ENCODE measurements at regions not wholly inside any gene's neighbourhood (a gene's known extent, or its start where the extent isn't known, plus 50 kb on each side); places are given as distances from the start of the nearest gene placed in this dataset.

DNA sequence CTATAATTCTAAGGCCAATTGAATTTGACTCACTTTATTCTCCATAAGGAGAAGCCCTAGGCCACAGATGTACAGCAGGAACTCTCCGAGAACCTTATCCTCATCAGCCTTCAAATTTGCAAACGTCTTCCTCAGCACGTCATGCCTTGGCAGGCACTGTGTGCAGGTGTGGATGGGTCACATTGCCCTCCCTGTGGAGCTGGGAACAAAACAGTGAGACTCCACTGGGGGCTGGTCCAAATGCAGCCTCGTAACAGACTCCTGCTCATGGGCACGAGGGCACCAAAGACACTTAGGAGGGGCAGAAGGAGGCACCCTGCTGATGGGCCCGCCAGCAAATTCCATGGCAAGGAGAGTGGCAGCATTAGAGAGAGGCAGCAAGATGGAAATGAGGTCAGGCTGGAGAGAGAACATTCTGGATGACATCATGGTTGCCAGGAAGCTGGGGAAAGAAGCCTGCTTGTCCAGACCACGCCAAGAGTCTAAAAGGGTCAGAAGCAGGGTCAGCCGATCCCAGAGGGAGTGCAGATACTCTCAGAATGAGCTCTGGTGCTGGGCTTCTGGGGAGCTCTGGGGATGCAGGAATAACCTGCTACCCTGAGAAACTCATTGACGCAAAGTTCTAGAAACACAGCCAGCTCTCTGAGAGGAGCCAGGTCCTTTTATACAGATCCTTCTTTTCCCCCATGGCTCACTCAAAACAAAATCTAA lies 242.2 kb downstream of the B3GLCT start:
- DNase-seq (ENCODE audit: low spot score) = no peak

DNA sequence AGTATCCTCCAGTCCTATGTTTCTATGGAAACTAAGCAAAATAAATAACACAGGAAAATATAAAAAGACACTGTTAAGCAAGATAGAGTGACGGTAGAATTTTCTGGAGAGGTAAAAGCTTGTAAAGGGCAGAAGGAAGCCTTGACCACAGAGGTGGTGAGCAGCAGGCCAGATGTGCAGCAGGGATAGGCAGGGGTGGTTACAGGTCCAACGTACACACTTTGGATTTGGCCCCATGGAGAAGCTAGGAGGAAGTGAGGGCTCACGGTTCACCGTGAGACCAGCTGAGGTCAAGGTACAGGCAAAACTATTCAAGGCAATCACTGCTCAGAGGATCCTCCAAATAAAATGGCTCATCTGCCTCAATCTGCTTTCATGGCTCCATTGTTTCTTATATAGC lies 242.8 kb downstream of the B3GLCT start:
- DNase-seq (ENCODE audit: low spot score) = no peak

DNA sequence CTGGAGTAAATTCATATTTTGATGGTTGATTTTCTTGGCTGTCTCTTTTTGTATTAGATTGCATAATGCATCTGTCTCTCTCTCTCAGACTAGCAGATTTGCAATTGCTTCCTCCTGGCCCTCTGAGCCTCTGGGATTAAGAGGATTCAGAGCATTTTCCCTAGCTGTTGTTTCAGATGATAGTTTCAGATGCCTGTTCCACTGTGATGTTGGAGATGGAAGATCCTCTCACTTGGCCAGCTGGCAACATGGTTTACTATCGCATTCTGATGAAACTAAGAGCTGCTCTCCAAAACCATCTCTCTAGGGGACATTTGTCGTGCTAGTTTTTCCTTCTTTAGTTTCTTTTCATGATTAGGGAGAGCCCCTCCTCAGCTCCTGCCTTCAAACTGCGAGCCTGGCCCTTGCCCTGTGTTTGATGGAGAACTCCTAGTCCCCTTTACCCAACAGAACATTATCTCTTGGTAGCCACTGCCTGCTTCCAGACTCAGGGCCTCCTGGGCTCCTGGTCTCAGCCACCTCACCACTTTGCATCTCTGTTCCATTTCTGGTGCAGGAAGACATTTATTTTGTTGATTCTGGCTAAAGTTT lies 244.6 kb downstream of the B3GLCT start:
- DNase-seq (ENCODE audit: low spot score) = no peak

DNA sequence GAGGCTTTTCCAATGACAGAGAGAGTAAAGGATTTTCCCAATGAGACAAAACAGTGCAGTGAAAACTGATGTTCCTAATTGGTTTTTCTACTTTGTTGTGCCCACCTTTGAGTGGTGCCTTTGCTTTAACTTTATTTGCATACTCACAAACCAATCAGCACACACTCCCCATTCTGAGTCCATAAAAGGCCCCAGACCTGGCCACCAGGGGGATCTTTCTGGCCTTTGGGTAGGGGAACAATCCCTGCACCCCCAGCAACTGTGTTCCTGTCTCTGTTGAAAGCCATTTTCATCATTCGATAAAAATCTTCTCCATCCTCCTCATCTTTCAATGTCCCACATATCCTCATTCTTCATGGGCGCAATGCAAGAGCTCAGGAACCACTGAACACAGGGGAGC lies 252.8 kb downstream of the B3GLCT start:
- no peak for DNase-seq (ENCODE audit: low spot score)

DNA sequence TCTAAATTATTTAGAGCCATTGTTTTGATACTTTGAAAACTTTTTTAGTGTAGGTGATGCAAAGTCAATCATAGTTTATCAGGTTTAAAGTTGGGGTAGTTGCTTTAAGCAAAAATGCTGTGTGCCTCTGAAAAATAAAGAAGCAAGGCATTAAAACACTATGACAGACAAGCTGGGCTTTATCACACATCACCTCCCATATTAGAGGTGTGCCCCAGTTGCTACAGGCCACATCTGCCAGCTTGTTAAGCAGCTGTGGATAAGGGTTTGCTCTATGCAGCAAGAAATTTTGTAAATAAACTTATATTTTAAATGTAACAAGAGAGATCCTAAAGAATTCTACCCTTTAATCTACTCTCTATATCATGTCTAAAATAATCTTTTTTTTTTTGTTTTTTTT lies 255.8 kb downstream of the B3GLCT start:
- DNase-seq (ENCODE audit: low spot score) = no peak

GRCh38 chr13:31456056-31456455 lies 256.3 kb downstream of the B3GLCT start:
- DNase-seq (ENCODE audit: low spot score) = no peak

- no peak for DNase-seq (ENCODE audit: low spot score)
Observed at GRCh38 chr13:31460061-31460460, 260.3 kb downstream of the B3GLCT start.

GRCh38 chr13:31461923-31462322 lies 262.1 kb downstream of the B3GLCT start:
- no peak for DNase-seq (ENCODE audit: low spot score)

GRCh38 chr13:31462766-31463165 lies 263.0 kb downstream of the B3GLCT start:
- no peak for DNase-seq (ENCODE audit: low spot score)

GRCh38 chr13:31468114-31468902 lies 268.5 kb downstream of the B3GLCT start:
- no peak for DNase-seq (ENCODE audit: low spot score)

DNA sequence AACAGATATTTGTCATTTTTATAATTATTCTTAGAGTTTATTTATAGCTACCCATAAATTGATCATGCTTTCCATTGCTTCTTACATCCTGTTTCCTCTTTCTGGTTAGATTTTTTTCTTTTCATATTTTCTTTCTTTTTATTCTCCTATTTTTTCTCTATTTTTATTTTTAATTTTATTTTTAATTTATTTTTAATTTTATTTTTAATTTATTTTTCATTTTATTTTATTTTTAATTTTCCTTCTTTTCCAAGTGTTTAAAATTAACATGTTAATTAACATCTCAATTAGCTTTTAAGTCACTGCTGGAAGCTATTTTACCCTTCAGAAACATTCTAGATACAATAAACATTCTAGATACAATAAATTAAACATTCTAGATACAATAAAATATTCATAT lies 269.6 kb downstream of the B3GLCT start:
- no peak for DNase-seq (ENCODE audit: low spot score)

DNA sequence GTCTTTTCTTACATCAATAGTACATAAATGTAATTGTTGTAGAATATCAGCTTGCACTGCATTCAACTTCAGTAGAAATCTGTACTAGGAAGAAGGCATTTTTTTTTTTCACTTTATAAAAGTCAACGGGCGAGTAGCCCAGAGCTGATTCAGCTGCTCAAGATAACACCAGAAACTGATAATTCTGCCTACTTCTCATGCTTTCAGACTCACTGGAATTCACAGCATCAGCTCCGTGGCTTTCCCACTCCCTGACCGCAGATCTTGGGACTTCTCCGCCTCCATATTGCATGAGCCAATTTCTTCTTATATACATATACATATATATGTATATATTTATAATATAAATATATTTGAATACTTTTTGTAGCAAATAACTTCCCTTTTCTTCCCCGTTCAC lies 263.1 kb upstream of the RXFP2 start:
- no peak for DNase-seq (ENCODE audit: low spot score)

GRCh38 chr13:31476753-31477152 lies 262.6 kb upstream of the RXFP2 start:
- DNase-seq (ENCODE audit: low spot score) = no peak

- DNase-seq (ENCODE audit: low spot score) = no peak
Observed at GRCh38 chr13:31477961-31478360, 261.4 kb upstream of the RXFP2 start.

DNA sequence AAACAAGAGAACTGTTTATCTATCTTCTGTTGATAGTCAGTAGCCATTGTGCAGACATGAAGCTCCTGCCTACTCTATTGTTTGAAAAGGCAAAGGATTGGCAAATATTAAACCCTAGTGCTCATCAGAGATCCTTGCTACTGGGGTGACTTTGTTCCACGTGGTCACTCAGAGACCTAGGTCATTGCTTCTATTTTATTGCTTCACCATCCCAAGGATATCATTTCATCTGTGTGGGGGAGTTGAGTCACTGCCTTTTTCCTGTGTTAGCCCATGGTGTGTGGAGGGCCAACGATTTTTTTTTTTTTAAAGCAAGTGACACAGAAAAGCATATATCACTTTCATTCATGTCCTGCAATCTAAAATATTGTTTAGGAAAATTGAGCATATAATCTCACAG lies 254.1 kb upstream of the RXFP2 start:
- no peak for DNase-seq (ENCODE audit: low spot score)

- DNase-seq (ENCODE audit: low spot score) = no peak
Observed at GRCh38 chr13:31485651-31486051, 253.7 kb upstream of the RXFP2 start.

DNA sequence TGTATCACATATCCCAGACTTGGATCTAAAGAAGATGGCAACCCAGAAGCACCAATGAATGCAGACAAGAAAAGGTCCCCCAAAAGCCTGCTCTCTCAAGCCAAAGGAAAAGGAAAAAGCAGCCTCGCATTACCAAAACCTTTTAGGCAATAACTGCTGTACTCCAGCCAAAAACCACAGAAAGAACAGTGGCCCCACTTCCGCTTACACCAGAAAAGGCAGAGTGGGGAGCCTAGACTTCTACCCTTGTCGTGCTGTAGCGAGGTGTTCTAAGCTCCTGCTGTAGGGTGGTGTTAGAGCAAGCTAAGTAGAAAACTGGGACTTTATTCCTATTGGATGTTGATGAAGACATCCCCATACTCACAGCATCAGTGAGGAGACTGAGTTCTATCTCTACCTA lies 244.0 kb upstream of the RXFP2 start:
- DNase-seq (ENCODE audit: low spot score) = no peak

DNA sequence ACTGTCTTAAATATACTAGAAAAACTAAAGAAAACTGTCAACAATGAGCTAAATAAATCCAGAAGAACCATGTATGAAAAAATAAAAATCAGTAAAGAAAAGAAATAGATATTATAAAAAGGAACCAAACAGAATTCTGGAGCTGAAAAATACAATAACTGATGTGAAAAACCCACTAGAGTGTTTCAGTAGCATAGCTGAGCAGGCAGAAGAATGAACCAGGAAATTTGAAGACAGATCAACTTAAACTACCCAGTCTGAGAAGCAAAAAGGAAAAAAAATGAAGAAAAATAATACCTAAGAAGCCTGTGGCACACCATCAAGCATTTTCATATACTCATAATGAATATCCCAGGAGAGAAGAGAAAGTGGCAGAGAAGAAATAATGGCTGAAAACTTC lies 240.1 kb upstream of the RXFP2 start:
- DNase-seq (ENCODE audit: low spot score) = no peak

DNA sequence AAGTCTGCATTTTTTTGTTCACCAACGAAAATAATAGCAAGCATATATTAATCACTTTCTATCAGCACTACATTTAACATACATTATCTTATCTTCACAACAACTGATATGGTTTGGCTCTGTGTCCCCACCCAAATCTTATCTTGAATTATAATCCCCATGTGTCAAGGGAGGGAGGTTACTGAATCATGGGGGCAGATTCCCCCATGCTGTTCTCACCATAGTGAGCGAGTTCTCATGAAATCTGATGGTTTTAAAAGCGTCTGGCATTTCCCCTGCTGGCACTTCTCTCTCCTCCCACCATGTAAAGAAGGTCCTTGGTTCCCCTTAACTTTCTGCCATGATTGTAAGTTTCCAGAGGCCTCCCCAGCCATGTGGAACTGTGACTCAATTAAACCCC lies 235.7 kb upstream of the RXFP2 start:
- no peak for DNase-seq (ENCODE audit: low spot score)

DNA sequence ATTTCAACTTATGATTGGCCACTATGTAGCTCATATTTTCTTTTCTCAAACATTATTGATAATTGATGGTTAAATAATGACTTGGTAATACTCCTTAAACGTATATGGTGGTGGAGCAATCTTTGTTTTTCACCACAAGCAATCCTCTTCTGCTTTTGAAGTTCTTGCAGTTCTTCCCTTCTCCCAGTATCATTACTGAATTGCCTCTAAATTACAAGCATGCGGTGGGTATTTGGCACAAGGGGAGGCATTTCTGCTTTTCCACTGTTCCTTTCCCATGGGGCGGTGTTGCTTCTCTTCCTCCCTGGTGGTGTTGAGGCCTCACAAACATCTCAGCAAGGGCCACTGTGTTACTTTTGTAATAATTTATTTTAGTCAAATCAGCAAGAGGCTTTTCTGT lies 234.4 kb upstream of the RXFP2 start:
- DNase-seq (ENCODE audit: low spot score) = no peak

DNA sequence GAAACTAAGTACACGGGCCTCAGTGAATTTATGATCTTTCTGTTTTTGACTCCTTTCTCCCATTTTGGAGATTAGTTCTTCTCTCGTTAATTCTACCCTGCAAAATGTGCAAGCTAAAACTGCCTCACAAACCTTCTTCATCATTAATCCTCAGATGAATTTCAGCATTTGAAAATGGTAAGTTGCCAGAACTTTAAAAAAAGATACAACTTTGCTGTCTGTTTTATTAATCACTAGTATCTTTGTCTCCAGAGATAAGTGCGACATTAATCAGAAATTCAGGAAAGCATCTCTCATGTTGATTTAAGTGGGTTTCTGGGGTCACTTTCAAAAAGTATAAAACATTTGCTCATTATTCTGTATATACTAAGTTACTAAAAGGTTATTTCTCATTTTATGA lies 227.0 kb upstream of the RXFP2 start:
- DNase-seq (ENCODE audit: low spot score) = no peak

- no peak for DNase-seq (ENCODE audit: low spot score)
Observed at GRCh38 chr13:31514932-31515331, 224.4 kb upstream of the RXFP2 start.

GRCh38 chr13:31515427-31515826 lies 223.9 kb upstream of the RXFP2 start:
- DNase-seq (ENCODE audit: low spot score) = no peak

Data from LoVo (cell line).